Testis (tissue), 2 donors: ENCODE measurements at regions not wholly inside any gene's neighbourhood (a gene's known extent, or its start where the extent isn't known, plus 50 kb on each side); places are given as distances from the start of the nearest gene placed in this dataset.

Experiments
- POLR2A ChIP-seq: fragments of 450-650 bp; IDR thresholded peaks from one replicate; pipeline ENCODE4 v1.6.1; 2017; ENCODE audit warnings: antibody characterized with exemption, mild to moderate bottlenecking, moderate library complexity
- TF ChIP-seq, protein P1 (sequence below), 3 experiments: fragments of 450-650 bp in 2 of 3; fragments of 200-600 bp in 1 of 3; sonication (generic) in 1 of 3; IDR thresholded peaks; one replicate each; pipeline ENCODE4 v1.5.1; 2016 to 2019; ENCODE audit warnings: antibody characterized with exemption in 3 of 3, mild to moderate bottlenecking in 2 of 3, moderate library complexity in 1 of 3

DNA sequence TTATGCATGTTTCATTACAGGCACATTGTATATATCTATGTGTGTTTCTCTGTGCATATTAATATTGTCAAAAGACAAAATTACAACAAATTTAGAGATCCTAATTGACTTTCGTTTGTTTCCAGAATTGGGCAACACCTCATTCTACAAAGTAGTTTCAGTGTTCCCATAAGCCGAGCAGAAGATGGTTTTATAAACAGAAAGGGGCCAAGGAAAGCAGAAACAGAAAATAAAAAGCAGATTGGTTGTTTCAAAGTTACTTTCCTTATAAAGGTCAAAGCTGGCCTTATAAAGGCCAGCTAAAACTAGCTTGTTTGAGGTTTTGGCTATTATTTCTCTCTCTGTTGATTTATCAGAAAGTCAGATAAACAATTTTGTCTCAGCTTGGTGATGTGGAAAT, 116.2 kb upstream of the FGGY start:
- TF ChIP-seq, protein P1, sequence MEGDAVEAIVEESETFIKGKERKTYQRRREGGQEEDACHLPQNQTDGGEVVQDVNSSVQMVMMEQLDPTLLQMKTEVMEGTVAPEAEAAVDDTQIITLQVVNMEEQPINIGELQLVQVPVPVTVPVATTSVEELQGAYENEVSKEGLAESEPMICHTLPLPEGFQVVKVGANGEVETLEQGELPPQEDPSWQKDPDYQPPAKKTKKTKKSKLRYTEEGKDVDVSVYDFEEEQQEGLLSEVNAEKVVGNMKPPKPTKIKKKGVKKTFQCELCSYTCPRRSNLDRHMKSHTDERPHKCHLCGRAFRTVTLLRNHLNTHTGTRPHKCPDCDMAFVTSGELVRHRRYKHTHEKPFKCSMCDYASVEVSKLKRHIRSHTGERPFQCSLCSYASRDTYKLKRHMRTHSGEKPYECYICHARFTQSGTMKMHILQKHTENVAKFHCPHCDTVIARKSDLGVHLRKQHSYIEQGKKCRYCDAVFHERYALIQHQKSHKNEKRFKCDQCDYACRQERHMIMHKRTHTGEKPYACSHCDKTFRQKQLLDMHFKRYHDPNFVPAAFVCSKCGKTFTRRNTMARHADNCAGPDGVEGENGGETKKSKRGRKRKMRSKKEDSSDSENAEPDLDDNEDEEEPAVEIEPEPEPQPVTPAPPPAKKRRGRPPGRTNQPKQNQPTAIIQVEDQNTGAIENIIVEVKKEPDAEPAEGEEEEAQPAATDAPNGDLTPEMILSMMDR (IDR thresholded peaks at IDR 0.05) = no peak
- no peak for TF ChIP-seq POLR2A
